OCI-LY3 (cell line): ENCODE measurements at regions not wholly inside any gene's neighbourhood (a gene's known extent, or its start where the extent isn't known, plus 50 kb on each side); places are given as distances from the start of the nearest gene placed in this dataset.

ENCODE experiments used
- CTCF ChIP-seq: fragments of 200-600, 300-600 bp; sonication (generic); IDR thresholded peaks from 2 replicates; pipeline ENCODE4 v1.5.1; 2014; ENCODE audit warnings: antibody characterized with exemption, low read length, low read depth
- EZH2phosphoT487 ChIP-seq: fragments of 200-600 bp; shearing (Covaris generic); IDR thresholded peaks from 2 replicates; pipeline ENCODE4 v1.6.1; 2018; ENCODE audit warnings: antibody characterized with exemption, mixed run types, low read depth

GRCh38 chr9:126025991-126026390 is 278.8 kb downstream of the PBX3 start:
- no peak for TF ChIP-seq CTCF
- no peak for TF ChIP-seq EZH2phosphoT487
